PC-3 (cell line): ENCODE measurements at regions not wholly inside any gene's neighbourhood (a gene's known extent, or its start where the extent isn't known, plus 50 kb on each side); places are given as distances from the start of the nearest gene placed in this dataset.

ENCODE experiments used
- CTCF ChIP-seq: fragments of 300-600 bp; sonication (generic); conservative IDR thresholded peaks from 2 replicates; pipeline ENCODE4 v1.5.1; 2017; ENCODE audit warnings: antibody characterized with exemption, low read depth, mild to moderate bottlenecking, low read length
- EZH2 ChIP-seq: fragments of 300-600 bp; sonication (generic); IDR thresholded peaks from one replicate; pipeline ENCODE4 v1.6.1; 2017; ENCODE audit warnings: antibody characterized with exemption, mild to moderate bottlenecking, low read length; ENCODE audit not compliant: unreplicated experiment
- EZH2phosphoT487 ChIP-seq: fragments of 300-600 bp; sonication (generic); IDR thresholded peaks from 2 replicates; pipeline ENCODE4 v1.6.1; 2018; ENCODE audit warnings: mild to moderate bottlenecking, antibody characterized with exemption, low read length, borderline replicate concordance

GRCh38 chr10:43794181-43794815 is 145.6 kb upstream of the ZNF32 start:
- no peak for TF ChIP-seq CTCF
- no peak for TF ChIP-seq EZH2
- TF ChIP-seq EZH2phosphoT487, result no peak
